ENCODE measurements at regions not wholly inside any gene's neighbourhood (a gene's known extent, or its start where the extent isn't known, plus 50 kb on each side); places are given as distances from the start of the nearest gene placed in this dataset.

DNA sequence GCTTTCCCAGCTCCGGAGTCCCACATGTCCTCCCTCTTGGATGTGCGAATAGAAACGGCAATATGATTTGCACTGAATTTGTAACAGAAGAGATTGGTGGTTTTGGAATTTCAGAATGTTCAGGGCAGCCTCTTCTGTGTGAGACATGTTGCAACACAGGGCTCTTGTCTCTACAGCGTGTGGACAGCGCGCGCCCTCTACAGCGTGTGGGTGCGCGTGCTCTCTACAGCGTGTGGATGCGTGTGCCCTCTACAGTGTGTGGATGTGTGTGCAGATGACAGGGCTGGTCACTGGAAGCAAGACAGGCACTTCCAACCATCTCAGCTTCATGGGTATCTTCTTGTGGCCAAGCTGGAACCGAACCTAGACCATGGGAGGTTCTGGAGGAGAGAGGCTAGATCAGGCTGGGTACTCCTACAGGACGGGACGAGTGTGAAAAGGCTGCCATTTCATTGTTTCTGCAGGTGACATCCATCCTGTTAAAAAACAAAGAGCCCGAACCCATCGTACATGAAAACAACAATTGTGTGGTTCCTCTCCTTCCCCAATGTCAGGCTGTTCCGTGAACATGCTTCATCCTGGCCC lies 78.4 kb downstream of the TEX29 start:
- no peaks in the 10 kb centered on the region for H3K9me3 ChIP-seq
- intact Hi-C loops (cut with DNase I; ENCODE audit: low total_unique reads): no loop called here
- DNase-seq: no peak
- no peaks in the 10 kb centered on the region for H3K36me3 ChIP-seq
- TF ChIP-seq POLR2A (IDR thresholded peaks at IDR 0.05): no peak
- TF ChIP-seq, protein P1, sequence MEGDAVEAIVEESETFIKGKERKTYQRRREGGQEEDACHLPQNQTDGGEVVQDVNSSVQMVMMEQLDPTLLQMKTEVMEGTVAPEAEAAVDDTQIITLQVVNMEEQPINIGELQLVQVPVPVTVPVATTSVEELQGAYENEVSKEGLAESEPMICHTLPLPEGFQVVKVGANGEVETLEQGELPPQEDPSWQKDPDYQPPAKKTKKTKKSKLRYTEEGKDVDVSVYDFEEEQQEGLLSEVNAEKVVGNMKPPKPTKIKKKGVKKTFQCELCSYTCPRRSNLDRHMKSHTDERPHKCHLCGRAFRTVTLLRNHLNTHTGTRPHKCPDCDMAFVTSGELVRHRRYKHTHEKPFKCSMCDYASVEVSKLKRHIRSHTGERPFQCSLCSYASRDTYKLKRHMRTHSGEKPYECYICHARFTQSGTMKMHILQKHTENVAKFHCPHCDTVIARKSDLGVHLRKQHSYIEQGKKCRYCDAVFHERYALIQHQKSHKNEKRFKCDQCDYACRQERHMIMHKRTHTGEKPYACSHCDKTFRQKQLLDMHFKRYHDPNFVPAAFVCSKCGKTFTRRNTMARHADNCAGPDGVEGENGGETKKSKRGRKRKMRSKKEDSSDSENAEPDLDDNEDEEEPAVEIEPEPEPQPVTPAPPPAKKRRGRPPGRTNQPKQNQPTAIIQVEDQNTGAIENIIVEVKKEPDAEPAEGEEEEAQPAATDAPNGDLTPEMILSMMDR (IDR thresholded peaks at IDR 0.05): no peak
- no peaks in the 10 kb centered on the region for H3K27me3 ChIP-seq
- no peaks in the 10 kb centered on the region for H3K4me1 ChIP-seq
- H3K27ac ChIP-seq: no peak overlapping the region
- H3K4me3 ChIP-seq: no peak overlapping the region

DNA sequence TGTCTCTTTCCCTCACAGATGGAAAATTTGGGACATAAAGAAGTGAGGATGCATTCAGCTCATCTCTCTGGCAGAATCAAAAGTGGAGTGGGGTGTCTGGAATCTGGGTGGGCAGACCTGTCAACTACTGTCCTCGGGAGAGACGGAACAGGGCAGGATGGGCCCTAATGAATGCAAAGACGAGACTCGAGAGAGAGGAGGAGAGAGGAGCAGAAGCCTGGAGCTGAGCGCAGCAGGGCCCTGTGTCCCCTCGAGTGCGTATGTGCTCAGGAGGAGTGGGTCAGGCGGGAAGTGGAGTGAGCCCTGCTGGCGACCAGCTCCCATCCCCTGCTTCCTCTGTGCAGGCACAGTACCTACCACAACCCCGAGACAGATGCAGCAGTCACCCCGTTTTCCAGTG lies 78.9 kb downstream of the TEX29 start:
- Histone ChIP-seq H3K36me3 (no peaks in the 10 kb centered on the region), H3K27me3 (no peaks in the 10 kb centered on the region), H3K9me3 (no peaks in the 10 kb centered on the region), H3K4me1 (no peaks in the 10 kb centered on the region), H3K4me3 (no peak overlapping the region), H3K27ac (no peak overlapping the region)
- DNase-seq: no peak
- intact Hi-C loops (cut with DNase I; ENCODE audit: low total_unique reads): no loop called here
- TF ChIP-seq, protein P1 (IDR thresholded peaks at IDR 0.05): no peak
- no peak for TF ChIP-seq POLR2A (IDR thresholded peaks at IDR 0.05)

DNA sequence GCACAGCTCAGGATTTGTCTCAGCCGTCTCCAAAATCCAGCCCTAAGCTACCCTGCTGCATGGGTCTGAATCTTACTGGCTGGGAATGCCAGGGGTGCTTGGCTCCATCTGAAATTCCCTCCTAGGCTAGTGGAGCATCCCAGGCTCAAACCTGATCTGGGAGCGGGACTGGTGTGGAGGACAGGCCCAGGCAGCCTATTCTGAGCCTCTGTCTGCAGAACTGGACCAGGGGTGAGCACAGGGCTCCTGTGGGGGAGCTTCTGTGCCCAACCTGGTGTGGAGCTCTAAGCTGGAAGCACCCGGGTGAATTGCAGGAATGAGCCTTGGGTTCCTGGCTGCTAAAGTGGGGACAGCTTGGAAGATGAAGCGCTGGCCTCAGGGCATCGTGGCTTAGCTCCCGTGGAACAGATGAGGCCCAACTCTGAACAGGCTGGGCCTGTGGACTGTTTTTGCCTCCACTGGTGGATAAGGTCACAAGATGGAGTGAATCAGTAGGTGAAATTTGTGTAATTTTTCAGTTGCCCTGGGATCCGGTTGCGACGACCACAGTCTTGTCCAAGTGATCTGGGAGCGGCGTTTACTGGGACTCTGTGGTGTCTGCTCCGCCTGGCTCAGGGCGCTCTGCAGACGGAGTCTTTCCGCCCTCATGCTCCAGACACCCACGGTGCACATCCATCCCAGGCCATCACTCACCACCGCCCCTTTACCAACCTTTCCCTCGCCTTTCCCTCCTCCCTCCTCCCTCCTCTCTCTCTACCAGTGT lies 79.5 kb downstream of the TEX29 start:
- H3K4me3 ChIP-seq: no peak overlapping the region

DNA sequence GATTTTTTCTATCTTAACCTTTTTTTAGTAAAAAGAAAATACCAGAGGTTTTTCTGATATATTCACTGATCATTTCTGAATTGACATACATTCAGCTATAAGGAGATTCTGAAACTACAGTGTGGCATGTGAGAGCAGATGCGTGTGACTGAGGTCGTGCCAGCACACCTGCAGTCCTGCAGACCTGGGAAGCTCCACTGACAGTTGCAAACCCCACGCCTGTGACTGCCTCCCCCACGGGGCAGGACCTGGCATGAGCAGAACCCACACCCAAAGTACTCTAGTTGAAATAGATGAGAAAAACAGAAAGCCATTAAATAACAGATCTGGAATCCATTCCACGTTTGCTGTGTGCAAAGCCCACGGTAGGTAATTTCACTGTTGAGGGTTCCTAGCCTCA lies 80.7 kb downstream of the TEX29 start:
- intact Hi-C loops (cut with DNase I; ENCODE audit: low total_unique reads): no loop called here
- no peak overlapping the region for H3K4me3 ChIP-seq
- no peaks in the 10 kb centered on the region for H3K4me1 ChIP-seq
- H3K27me3 ChIP-seq: no peaks in the 10 kb centered on the region
- no peak overlapping the region for H3K27ac ChIP-seq
- TF ChIP-seq POLR2A (IDR thresholded peaks at IDR 0.05): no peak
- TF ChIP-seq, protein P1 (IDR thresholded peaks at IDR 0.05): no peak
- no peak for DNase-seq
- H3K36me3 ChIP-seq: no peaks in the 10 kb centered on the region
- H3K9me3 ChIP-seq: no peaks in the 10 kb centered on the region

More for the DNA sequence above, 79.5 kb downstream of the TEX29 start:
- H3K4me1 ChIP-seq: no peaks in the 10 kb centered on the region
- H3K9me3 ChIP-seq: no peaks in the 10 kb centered on the region
- no peak for DNase-seq
- H3K27ac ChIP-seq: no peak overlapping the region
- no peaks in the 10 kb centered on the region for H3K27me3 ChIP-seq
- intact Hi-C loops (cut with DNase I; ENCODE audit: low total_unique reads): no loop called here
- H3K36me3 ChIP-seq: no peaks in the 10 kb centered on the region
- TF ChIP-seq, protein P1 (IDR thresholded peaks at IDR 0.05): no peak
- no peak for TF ChIP-seq POLR2A (IDR thresholded peaks at IDR 0.05)

DNA sequence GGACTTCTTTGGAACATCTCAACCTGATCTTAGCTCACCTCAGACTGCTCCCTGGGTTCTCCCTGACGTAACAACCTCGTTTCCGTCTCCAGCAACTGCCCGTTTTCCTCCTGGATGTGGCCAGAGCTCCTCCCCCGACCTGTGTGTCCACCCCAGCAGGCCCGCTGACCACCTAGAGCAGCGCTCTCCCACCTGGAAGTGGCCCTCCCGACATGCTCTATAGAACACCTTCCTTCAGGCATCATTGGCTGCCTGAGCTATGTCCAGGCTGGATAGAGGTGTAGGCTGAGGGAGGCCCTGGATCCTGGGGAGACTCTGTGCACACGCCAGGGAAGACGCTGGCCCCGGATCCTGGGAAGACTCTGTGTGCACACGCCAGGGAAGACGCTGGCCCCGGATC lies 81.3 kb downstream of the TEX29 start:
- no peak for DNase-seq
- H3K9me3 ChIP-seq: no peaks in the 10 kb centered on the region
- no peaks in the 10 kb centered on the region for H3K27me3 ChIP-seq
- no peak for TF ChIP-seq POLR2A (IDR thresholded peaks at IDR 0.05)
- TF ChIP-seq, protein P1 (IDR thresholded peaks at IDR 0.05): no peak
- no peaks in the 10 kb centered on the region for H3K36me3 ChIP-seq
- intact Hi-C loops (cut with DNase I; ENCODE audit: low total_unique reads): no loop called here
- H3K4me1 ChIP-seq: no peaks in the 10 kb centered on the region
- H3K4me3 ChIP-seq: no peak overlapping the region
- H3K27ac ChIP-seq: no peak overlapping the region

Data from uterus (tissue), 3 donors.